ENCODE measurements at regions not wholly inside any gene's neighbourhood (a gene's known extent, or its start where the extent isn't known, plus 50 kb on each side); places are given as distances from the start of the nearest gene placed in this dataset.
"Not testable (repeated sequence)": the region's sequence is repeated elsewhere in the genome, so short reads cannot be mapped to it uniquely, and the experiment has no call there.

DNA sequence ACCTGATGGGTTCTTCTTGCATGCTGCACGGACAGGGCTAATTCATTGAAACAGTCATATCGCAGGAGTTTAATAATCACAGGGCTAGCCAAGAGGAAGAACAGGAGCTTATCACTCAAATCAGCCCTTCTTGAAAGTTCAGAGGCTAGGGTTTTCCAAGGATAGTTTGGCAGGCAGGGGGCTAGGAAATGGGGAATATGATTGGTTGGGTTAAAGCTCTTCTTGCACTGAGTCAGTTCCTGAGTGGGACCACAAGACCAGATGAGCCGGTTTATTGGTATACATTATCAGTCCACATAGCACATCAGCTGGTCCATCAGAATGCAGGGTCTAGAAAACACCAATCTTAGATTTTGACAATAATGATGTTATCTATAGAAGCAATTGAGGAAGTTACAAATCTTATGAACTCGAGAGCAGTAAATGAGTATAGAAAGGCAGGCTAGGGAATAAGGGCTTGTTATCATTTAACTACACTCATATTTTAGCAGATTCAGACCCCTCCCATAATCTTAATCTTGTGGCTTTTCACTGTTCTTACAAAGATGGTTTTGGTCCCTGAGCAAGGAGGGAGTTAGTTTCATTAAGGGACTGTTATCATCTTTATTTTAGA lies 58.1 kb upstream of the SLC25A36 start:
- no peak for TF ChIP-seq CTCF (IDR thresholded peaks at IDR 0.05; ENCODE audit: partially characterized antibody, unreplicated experiment)
- Mint-ChIP-seq H3K9me3 (ENCODE audit: unreplicated experiment) (peaks cover 12% of the 10 kb centered on the region), H3K36me3 (ENCODE audit: unreplicated experiment) (peaks cover 16% of the 10 kb centered on the region), H3K27me3 (ENCODE audit: unreplicated experiment) (peaks cover 2% of the 10 kb centered on the region), H3K4me3 (ENCODE audit: unreplicated experiment) (no peak overlapping the region), H3K4me1 (ENCODE audit: low read depth, unreplicated experiment) (no peaks in the 10 kb centered on the region), H3K27ac (ENCODE audit: unreplicated experiment) (no peak overlapping the region)
- DNase-seq = no peak

DNA sequence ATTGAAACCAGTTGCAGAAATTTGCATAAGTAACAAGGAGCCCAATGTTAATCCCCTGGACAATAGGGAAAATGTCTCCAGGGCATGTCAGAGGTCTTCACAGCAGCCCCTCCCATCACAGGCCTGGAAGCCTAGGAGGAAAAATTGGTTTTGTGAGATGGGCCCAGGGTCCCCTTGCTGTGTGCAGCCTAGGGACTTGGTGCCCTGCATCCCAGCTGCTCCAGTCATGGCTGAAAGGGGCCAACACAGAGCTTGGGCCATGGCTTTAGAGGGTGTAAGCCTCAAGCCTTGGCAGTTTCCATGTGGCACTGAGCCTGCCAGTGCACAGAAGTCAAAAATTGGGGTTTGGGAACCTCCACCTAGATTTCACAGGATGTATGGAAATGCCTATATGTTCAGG lies 55.9 kb upstream of the SLC25A36 start:
- H3K9me3 Mint-ChIP-seq (ENCODE audit: unreplicated experiment) = peaks cover 12% of the 10 kb centered on the region
- not testable (repeated sequence) for H3K4me1 Mint-ChIP-seq (ENCODE audit: low read depth, unreplicated experiment); H3K27ac Mint-ChIP-seq (ENCODE audit: unreplicated experiment); DNase-seq; H3K27me3 Mint-ChIP-seq (ENCODE audit: unreplicated experiment); H3K4me3 Mint-ChIP-seq (ENCODE audit: unreplicated experiment)
- H3K36me3 Mint-ChIP-seq (ENCODE audit: unreplicated experiment) = peaks cover 12% of the 10 kb centered on the region
